Suprapubic skin (tissue), 4 donors: ENCODE measurements at regions not wholly inside any gene's neighbourhood (a gene's known extent, or its start where the extent isn't known, plus 50 kb on each side); places are given as distances from the start of the nearest gene placed in this dataset.

Experiments used
- DNase-seq, 2 donors: peaks; one replicate each; pipeline ENCODE4 v3.0.0-alpha.2; 2019; ENCODE audit warnings: low spot score in 2 of 2
- H3K27ac ChIP-seq: fragments of 200-600 bp; sonication (generic); one replicate; pipeline ENCODE4 v1.5.1; 2019
- H3K27me3 ChIP-seq: fragments of 200-600 bp; sonication (generic); one replicate; pipeline ENCODE4 v1.5.1; 2019
- H3K36me3 ChIP-seq: fragments of 200-600 bp; sonication (generic); one replicate; pipeline ENCODE4 v1.5.1; 2019
- H3K4me1 ChIP-seq: fragments of 200-600 bp; sonication (generic); one replicate; pipeline ENCODE4 v1.5.1; 2019
- H3K4me3 ChIP-seq: fragments of 200-600 bp; sonication (generic); one replicate; pipeline ENCODE4 v1.5.1; 2019; ENCODE audit warnings: mild to moderate bottlenecking
- H3K9me3 ChIP-seq: fragments of 200-600 bp; sonication (generic); one replicate; pipeline ENCODE4 v1.5.1; 2019
- EP300 ChIP-seq: sonication (generic); formaldehyde crosslinking; IDR thresholded peaks from one replicate; pipeline ENCODE4 v1.6.1; 2017; ENCODE audit warnings: antibody characterized with exemption
- POLR2A ChIP-seq, 2 donors: fragments of 450-650 bp; IDR thresholded peaks; one replicate each; pipeline ENCODE4 v1.6.1; 2017; ENCODE audit warnings: antibody characterized with exemption in 2 of 2, mild to moderate bottlenecking in 2 of 2, moderate library complexity in 2 of 2
- POLR2AphosphoS5 ChIP-seq, 3 donors: sonication (generic); formaldehyde crosslinking; IDR thresholded peaks; one replicate each; pipeline ENCODE4 v1.6.1; 2017; ENCODE audit warnings: antibody characterized with exemption in 3 of 3
- WGBS: methylation state at CpG from one replicate; pipeline ENCODE4 v1.1.5; 2018; 5-methylcytosine and 5-hydroxymethylcytosine counted together
- TF ChIP-seq, protein P1 (sequence below), 2 donors: fragments of 200-600 bp in 1 of 2; fragments of 450-650 bp in 1 of 2; sonication (generic) in 1 of 2; IDR thresholded peaks; one replicate each; pipeline ENCODE4 v1.5.1; 2016 to 2019; ENCODE audit warnings: antibody characterized with exemption in 2 of 2, mild to moderate bottlenecking in 1 of 2, moderate library complexity in 1 of 2

DNA sequence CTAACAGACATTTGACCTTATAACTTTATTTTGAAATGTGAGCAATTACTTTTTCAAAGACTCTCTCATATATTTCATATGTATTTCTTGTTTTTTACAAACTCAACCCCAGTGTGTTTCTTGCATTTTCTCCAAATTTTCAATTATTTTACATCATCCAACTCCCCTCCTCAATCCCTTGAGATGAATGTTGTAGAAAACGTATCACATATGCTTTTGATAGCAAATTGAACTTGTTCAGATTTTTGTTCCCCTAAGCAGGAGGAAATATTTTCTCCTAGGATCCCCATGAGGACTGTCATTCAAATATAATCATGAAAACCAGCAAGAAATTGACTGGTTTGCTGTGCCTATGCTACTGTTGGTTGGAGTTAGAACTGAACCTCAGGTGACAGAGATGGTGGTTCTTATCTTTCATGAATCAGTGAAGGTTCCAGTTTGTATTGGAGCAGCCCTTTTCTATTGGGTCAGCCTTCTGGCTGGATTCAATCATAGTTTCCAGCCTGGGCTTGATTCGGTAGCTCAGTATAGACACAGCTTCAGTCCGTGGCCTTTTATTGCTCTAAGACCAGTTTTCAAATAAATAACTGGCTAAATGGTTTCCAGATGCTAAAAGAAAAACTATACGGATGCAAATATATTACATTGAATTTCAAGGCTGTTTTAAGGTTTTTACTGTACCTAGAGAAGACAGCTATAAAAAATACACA, 591.0 kb downstream of the EPHA4 start:
- Histone ChIP-seq H3K4me1 (no peaks in the 10 kb centered on the region), H3K27me3 (no peaks in the 10 kb centered on the region), H3K36me3 (no peaks in the 10 kb centered on the region), H3K9me3 (no peaks in the 10 kb centered on the region), H3K27ac (no peak overlapping the region), H3K4me3 (no peak overlapping the region)
- 72% methylated on average over 4 of the region's 4 CpGs for WGBS
- TF ChIP-seq POLR2AphosphoS5 (IDR thresholded peaks at IDR 0.05) (no peak), POLR2A (IDR thresholded peaks at IDR 0.05) (no peak), EP300 (no peak)
- TF ChIP-seq, protein P1, sequence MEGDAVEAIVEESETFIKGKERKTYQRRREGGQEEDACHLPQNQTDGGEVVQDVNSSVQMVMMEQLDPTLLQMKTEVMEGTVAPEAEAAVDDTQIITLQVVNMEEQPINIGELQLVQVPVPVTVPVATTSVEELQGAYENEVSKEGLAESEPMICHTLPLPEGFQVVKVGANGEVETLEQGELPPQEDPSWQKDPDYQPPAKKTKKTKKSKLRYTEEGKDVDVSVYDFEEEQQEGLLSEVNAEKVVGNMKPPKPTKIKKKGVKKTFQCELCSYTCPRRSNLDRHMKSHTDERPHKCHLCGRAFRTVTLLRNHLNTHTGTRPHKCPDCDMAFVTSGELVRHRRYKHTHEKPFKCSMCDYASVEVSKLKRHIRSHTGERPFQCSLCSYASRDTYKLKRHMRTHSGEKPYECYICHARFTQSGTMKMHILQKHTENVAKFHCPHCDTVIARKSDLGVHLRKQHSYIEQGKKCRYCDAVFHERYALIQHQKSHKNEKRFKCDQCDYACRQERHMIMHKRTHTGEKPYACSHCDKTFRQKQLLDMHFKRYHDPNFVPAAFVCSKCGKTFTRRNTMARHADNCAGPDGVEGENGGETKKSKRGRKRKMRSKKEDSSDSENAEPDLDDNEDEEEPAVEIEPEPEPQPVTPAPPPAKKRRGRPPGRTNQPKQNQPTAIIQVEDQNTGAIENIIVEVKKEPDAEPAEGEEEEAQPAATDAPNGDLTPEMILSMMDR (IDR thresholded peaks at IDR 0.05), result no peak
- DNase-seq, result no peak

DNA sequence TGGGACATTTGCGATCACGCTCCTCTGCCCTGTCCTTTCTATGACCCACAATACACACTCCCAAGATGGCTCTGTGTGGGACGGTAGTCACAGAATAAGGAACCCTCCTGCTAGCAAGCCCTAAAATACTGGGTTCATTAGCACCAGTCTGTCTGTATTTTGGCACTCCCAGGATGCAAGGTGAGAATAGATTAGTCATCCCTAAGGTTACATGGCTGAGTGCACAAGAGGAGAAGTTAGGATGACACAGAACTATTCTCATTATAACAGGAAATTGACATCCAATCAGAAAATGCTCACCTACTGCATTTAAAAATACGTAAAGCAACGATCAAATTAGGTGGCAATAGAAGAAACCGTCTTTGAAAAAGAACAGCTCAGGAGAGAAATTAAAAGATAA, 590.2 kb downstream of the EPHA4 start:
- H3K9me3 ChIP-seq, result no peaks in the 10 kb centered on the region
- TF ChIP-seq EP300 (no peak), POLR2AphosphoS5 (IDR thresholded peaks at IDR 0.05) (no peak)
- TF ChIP-seq, protein P1 (IDR thresholded peaks at IDR 0.05), result no peak
- H3K36me3 ChIP-seq, result no peaks in the 10 kb centered on the region
- H3K27me3 ChIP-seq, result no peaks in the 10 kb centered on the region
- WGBS, result 86% methylated on average over 6 of the region's 6 CpGs
- no peaks in the 10 kb centered on the region for H3K4me1 ChIP-seq
- H3K4me3 ChIP-seq, result no peak overlapping the region
- no peak for DNase-seq
- H3K27ac ChIP-seq, result no peak overlapping the region

DNA sequence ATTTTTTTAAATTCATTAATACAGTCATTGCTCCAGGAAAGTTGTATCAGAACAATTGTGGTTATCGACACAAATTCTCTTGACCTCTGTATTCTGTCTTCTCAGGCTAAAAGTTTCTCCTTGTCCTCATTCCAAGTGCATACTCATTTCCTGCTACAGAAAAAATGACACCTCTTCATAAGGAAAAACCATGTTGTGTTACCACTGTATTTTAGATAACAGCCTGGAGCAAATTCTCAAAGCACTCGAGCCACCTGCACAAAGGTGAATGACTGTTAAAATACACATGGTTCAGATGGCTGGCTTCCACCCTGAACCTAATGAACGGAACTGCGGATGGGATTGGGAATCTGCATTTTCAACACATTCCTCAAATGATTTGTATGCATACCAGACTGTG, 586.5 kb downstream of the EPHA4 start:
- no peak overlapping the region for H3K4me3 ChIP-seq
- no peaks in the 10 kb centered on the region for H3K36me3 ChIP-seq
- TF ChIP-seq EP300 (no peak), POLR2AphosphoS5 (IDR thresholded peaks at IDR 0.05) (no peak), POLR2A (IDR thresholded peaks at IDR 0.05) (no peak)
- TF ChIP-seq, protein P1 (IDR thresholded peaks at IDR 0.05), result no peak
- WGBS, result 71% methylated on average over 4 of the region's 4 CpGs
- H3K27me3 ChIP-seq, result no peaks in the 10 kb centered on the region
- no peaks in the 10 kb centered on the region for H3K4me1 ChIP-seq
- H3K9me3 ChIP-seq, result no peaks in the 10 kb centered on the region
- no peak for DNase-seq
- H3K27ac ChIP-seq, result no peak overlapping the region

DNA sequence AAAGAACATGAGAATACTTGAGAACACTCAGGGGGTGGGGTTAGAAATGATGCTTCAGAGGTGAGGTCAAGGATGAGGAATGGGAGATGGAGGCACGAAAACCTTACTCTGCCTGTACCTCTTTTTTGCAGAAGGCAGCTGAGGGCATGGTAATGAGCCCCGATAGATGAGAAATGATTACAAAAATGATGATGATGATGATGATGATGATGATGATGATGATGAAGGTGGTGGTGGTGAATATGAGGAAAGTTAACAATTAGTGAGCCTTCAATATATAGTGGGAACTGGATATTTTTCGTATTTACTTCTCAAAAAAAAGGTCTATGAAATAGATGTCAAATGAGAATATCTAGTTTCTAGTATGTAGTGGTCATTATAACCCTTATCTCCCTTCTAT, 584.3 kb downstream of the EPHA4 start:
- no peak overlapping the region for H3K27ac ChIP-seq
- WGBS, result 89% methylated on average over 3 of the region's 3 CpGs
- H3K27me3 ChIP-seq, result no peaks in the 10 kb centered on the region
- H3K4me3 ChIP-seq, result no peak overlapping the region
- no peaks in the 10 kb centered on the region for H3K9me3 ChIP-seq
- TF ChIP-seq POLR2A (IDR thresholded peaks at IDR 0.05) (no peak), EP300 (no peak), POLR2AphosphoS5 (IDR thresholded peaks at IDR 0.05) (no peak)
- TF ChIP-seq, protein P1 (IDR thresholded peaks at IDR 0.05), result no peak
- H3K4me1 ChIP-seq, result no peaks in the 10 kb centered on the region
- no peak for DNase-seq
- H3K36me3 ChIP-seq, result no peaks in the 10 kb centered on the region

DNA sequence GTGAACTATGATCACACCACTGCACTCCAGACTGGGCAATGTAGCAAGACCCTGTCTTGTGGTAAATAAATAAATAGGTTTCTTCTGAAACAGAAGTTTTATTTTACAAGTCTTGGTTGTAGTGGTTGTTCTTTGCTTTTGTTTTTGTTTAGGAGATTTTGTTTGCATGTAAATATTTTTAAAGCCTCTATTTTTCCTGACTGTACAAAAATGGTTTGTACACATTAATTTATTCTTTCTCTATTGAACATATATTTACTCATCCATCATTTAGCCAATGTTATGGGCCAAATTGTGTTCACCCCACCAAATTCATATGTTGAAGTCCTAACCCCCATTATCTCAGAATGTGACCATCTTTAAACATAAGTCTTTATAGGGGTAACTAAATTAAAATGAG, 580.1 kb downstream of the EPHA4 start:
- no peaks in the 10 kb centered on the region for H3K27me3 ChIP-seq
- H3K4me1 ChIP-seq, result no peaks in the 10 kb centered on the region
- H3K27ac ChIP-seq, result no peak overlapping the region
- H3K9me3 ChIP-seq, result no peaks in the 10 kb centered on the region
- DNase-seq, result no peak
- no peaks in the 10 kb centered on the region for H3K36me3 ChIP-seq
- H3K4me3 ChIP-seq, result no peak overlapping the region
- TF ChIP-seq POLR2AphosphoS5 (IDR thresholded peaks at IDR 0.05) (no peak), POLR2A (IDR thresholded peaks at IDR 0.05) (no peak), EP300 (no peak)
- TF ChIP-seq, protein P1 (IDR thresholded peaks at IDR 0.05), result no peak
